Ishikawa (cell line): ENCODE measurements at regions not wholly inside any gene's neighbourhood (a gene's known extent, or its start where the extent isn't known, plus 50 kb on each side); places are given as distances from the start of the nearest gene placed in this dataset.

ENCODE experiments used
- CEBPB ChIP-seq: IDR thresholded peaks from 2 replicates; pipeline ENCODE4 v1.6.1; 2012
- CREB1 ChIP-seq: IDR thresholded peaks from 2 replicates; pipeline ENCODE4 v1.6.1; 2012; ENCODE audit warnings: low read depth
- EGR1 ChIP-seq: IDR thresholded peaks from 2 replicates; pipeline ENCODE4 v1.6.1; 2012
- EP300 ChIP-seq: IDR thresholded peaks from 2 replicates; pipeline ENCODE4 v1.6.1; 2012; ENCODE audit warnings: borderline replicate concordance
- FOXM1 ChIP-seq: IDR thresholded peaks from 2 replicates; pipeline ENCODE4 v1.6.1; 2012; ENCODE audit warnings: low read depth, borderline replicate concordance
- MAX ChIP-seq: IDR thresholded peaks from 2 replicates; pipeline ENCODE4 v1.6.1; 2012
- NFIC ChIP-seq: IDR thresholded peaks from 2 replicates; pipeline ENCODE4 v1.6.1; 2012
- RAD21 ChIP-seq: IDR thresholded peaks from 2 replicates; pipeline ENCODE4 v1.6.1; 2012; ENCODE audit warnings: low read depth
- REST ChIP-seq: IDR thresholded peaks from 2 replicates; pipeline ENCODE4 v1.6.1; 2012; ENCODE audit warnings: low read depth, mild to moderate bottlenecking
- TAF1 ChIP-seq: IDR thresholded peaks from 2 replicates; pipeline ENCODE4 v1.6.1; 2012; ENCODE audit warnings: low read depth, mild to moderate bottlenecking
- TCF12 ChIP-seq: IDR thresholded peaks from 2 replicates; pipeline ENCODE4 v1.6.1; 2012; ENCODE audit warnings: low read depth
- TEAD4 ChIP-seq: IDR thresholded peaks from 2 replicates; pipeline ENCODE4 v1.6.1; 2012
- USF1 ChIP-seq: IDR thresholded peaks from 2 replicates; pipeline ENCODE4 v1.6.1; 2012
- YY1 ChIP-seq: IDR thresholded peaks from 2 replicates; pipeline ENCODE4 v1.6.1; 2012; ENCODE audit warnings: low read depth
- ZBTB7A ChIP-seq: IDR thresholded peaks from 2 replicates; pipeline ENCODE4 v1.6.1; 2012; ENCODE audit warnings: low read depth

GRCh38 chr13:47168618-47169017 is 271.8 kb upstream of the HTR2A start:
- no peak for TF ChIP-seq TCF12
- TF ChIP-seq MAX = no peak
- no peak for TF ChIP-seq TEAD4
- TF ChIP-seq EP300 = no peak
- no peak for TF ChIP-seq TAF1
- no peak for TF ChIP-seq CEBPB
- TF ChIP-seq FOXM1 = no peak
- TF ChIP-seq YY1 = no peak
- no peak for TF ChIP-seq EGR1
- TF ChIP-seq CREB1 = no peak
- TF ChIP-seq NFIC = no peak
- TF ChIP-seq RAD21 = no peak
- TF ChIP-seq REST = no peak
- TF ChIP-seq USF1 = no peak
- TF ChIP-seq ZBTB7A = no peak

- TF ChIP-seq RAD21 (no peak), CEBPB (no peak), ZBTB7A (no peak), MAX (no peak), FOXM1 (no peak), CREB1 (no peak), USF1 (no peak), YY1 (no peak), NFIC (no peak), TAF1 (no peak), TCF12 (no peak), EGR1 (no peak), EP300 (no peak), REST (no peak), TEAD4 (no peak)
Measured at GRCh38 chr13:47168066-47168465, 271.2 kb upstream of the HTR2A start.

GRCh38 chr13:47166336-47166735 is 269.5 kb upstream of the HTR2A start:
- TF ChIP-seq TAF1 (no peak), REST (no peak), CREB1 (no peak), EGR1 (no peak), TEAD4 (no peak), MAX (no peak), FOXM1 (no peak)

GRCh38 chr13:47159853-47160550 is 263.1 kb upstream of the HTR2A start:
- no peak for TF ChIP-seq EGR1
- TF ChIP-seq RAD21 = no peak
- TF ChIP-seq NFIC = no peak
- no peak for TF ChIP-seq EP300
- TF ChIP-seq USF1 = no peak
- TF ChIP-seq FOXM1 = no peak
- no peak for TF ChIP-seq TCF12
